ENCODE measurements at regions not wholly inside any gene's neighbourhood (a gene's known extent, or its start where the extent isn't known, plus 50 kb on each side); places are given as distances from the start of the nearest gene placed in this dataset.
"Not testable (repeated sequence)": the region's sequence is repeated elsewhere in the genome, so short reads cannot be mapped to it uniquely, and the experiment has no call there.

GRCh38 chr20:12821249-12821648 lies 187.5 kb upstream of the SPTLC3 start:
- no peak for DNase-seq (ENCODE audit: low spot score)

- no peak for DNase-seq (ENCODE audit: low spot score)
Observed at GRCh38 chr20:12823734-12824133, 185.0 kb upstream of the SPTLC3 start.

GRCh38 chr20:12824328-12825225 lies 184.2 kb upstream of the SPTLC3 start:
- DNase-seq (ENCODE audit: low spot score): no peak

GRCh38 chr20:12825226-12825595 lies 183.6 kb upstream of the SPTLC3 start:
- no peak for DNase-seq (ENCODE audit: low spot score)

- DNase-seq (ENCODE audit: low spot score): no peak
Observed at GRCh38 chr20:12827816-12828385, 180.9 kb upstream of the SPTLC3 start.

- no peak for DNase-seq (ENCODE audit: low spot score)
Observed at GRCh38 chr20:12829170-12829569, 179.6 kb upstream of the SPTLC3 start.

- no peak for DNase-seq (ENCODE audit: low spot score)
Observed at GRCh38 chr20:12833861-12834260, 174.9 kb upstream of the SPTLC3 start.

- DNase-seq (ENCODE audit: low spot score): no peak
Observed at GRCh38 chr20:12835999-12836398, 172.8 kb upstream of the SPTLC3 start.

- no peak for DNase-seq (ENCODE audit: low spot score)
Observed at GRCh38 chr20:12837646-12838045, 171.1 kb upstream of the SPTLC3 start.

- no peak for DNase-seq (ENCODE audit: low spot score)
Observed at GRCh38 chr20:12838261-12838866, 170.4 kb upstream of the SPTLC3 start.

- no peak for DNase-seq (ENCODE audit: low spot score)
Observed at GRCh38 chr20:12847872-12848271, 160.9 kb upstream of the SPTLC3 start.

GRCh38 chr20:12849225-12849910 lies 159.4 kb upstream of the SPTLC3 start:
- DNase-seq (ENCODE audit: low spot score): no peak

GRCh38 chr20:12857643-12858042 lies 151.1 kb upstream of the SPTLC3 start:
- DNase-seq (ENCODE audit: low spot score): not testable (repeated sequence)

GRCh38 chr20:12860619-12861247 lies 148.0 kb upstream of the SPTLC3 start:
- DNase-seq (ENCODE audit: low spot score): no peak

- DNase-seq (ENCODE audit: low spot score): no peak
Observed at GRCh38 chr20:12869669-12870068, 139.1 kb upstream of the SPTLC3 start.

- DNase-seq (ENCODE audit: low spot score): no peak
Observed at GRCh38 chr20:12870588-12870987, 138.2 kb upstream of the SPTLC3 start.

GRCh38 chr20:12874933-12875332 lies 133.8 kb upstream of the SPTLC3 start:
- no peak for DNase-seq (ENCODE audit: low spot score)

GRCh38 chr20:12875510-12875909 lies 133.3 kb upstream of the SPTLC3 start:
- DNase-seq (ENCODE audit: low spot score): no peak

- no peak for DNase-seq (ENCODE audit: low spot score)
Observed at GRCh38 chr20:12882832-12883506, 125.8 kb upstream of the SPTLC3 start.

GRCh38 chr20:12883507-12883885 lies 125.3 kb upstream of the SPTLC3 start:
- no peak for DNase-seq (ENCODE audit: low spot score)

- DNase-seq (ENCODE audit: low spot score): no peak
Observed at GRCh38 chr20:12886618-12887363, 122.0 kb upstream of the SPTLC3 start.

Measured in HuH-7.5 (cell line).